Upper lobe of right lung (tissue), 1 donor: ENCODE measurements at regions not wholly inside any gene's neighbourhood (a gene's known extent, or its start where the extent isn't known, plus 50 kb on each side); places are given as distances from the start of the nearest gene placed in this dataset.

Experiments used
- ATAC-seq: fragments of 200-7000 bp; cut with Tn5 transposase; one replicate; pipeline ENCODE4 v1.9.1; 2020; ENCODE audit warnings: mild to moderate bottlenecking, moderate library complexity
- DNase-seq: peaks from one replicate; pipeline ENCODE4 v3.0.0-alpha.2; 2020
- H3K27ac ChIP-seq: fragments of 200-600 bp; one replicate; pipeline ENCODE4 v1.8.0; 2022
- H3K27me3 ChIP-seq: fragments of 200-600 bp; one replicate; pipeline ENCODE4 v1.8.0; 2022; ENCODE audit warnings: mild to moderate bottlenecking
- H3K36me3 ChIP-seq: fragments of 200-600 bp; one replicate; pipeline ENCODE4 v1.8.0; 2022
- H3K4me1 ChIP-seq: fragments of 200-600 bp; one replicate; pipeline ENCODE4 v1.8.0; 2022
- H3K4me3 ChIP-seq: fragments of 200-600 bp; one replicate; pipeline ENCODE4 v1.8.0; 2022; ENCODE audit warnings: mild to moderate bottlenecking
- H3K9me3 ChIP-seq: fragments of 200-600 bp; one replicate; pipeline ENCODE4 v1.8.0; 2022
- CTCF ChIP-seq: fragments of 200-600 bp; IDR thresholded peaks from one replicate; pipeline ENCODE4 v1.8.0; 2022; ENCODE audit warnings: antibody characterized with exemption
- intact Hi-C: fragments of 100-400 bp; cut with DNase I; formaldehyde crosslinking; loops from one replicate; pipeline ENCODE4 v1.11.0; 2022
- donor health status: DM: no; HTN: yes; CAD: no; lungs with severe emphysema.

GRCh38 chr17:77444984-77445759, 304.4 kb downstream of the SEC14L1 start:
- H3K4me3 ChIP-seq, result peak overlapping the region; percentile 23
- intact Hi-C loops, result no loop called here
- no peak for DNase-seq

GRCh38 chr17:77445760-77446532, 305.2 kb downstream of the SEC14L1 start:
- intact Hi-C loops, result no loop called here
- Histone ChIP-seq H3K27me3 (no peaks in the 10 kb centered on the region), H3K4me1 (peaks cover 72% of the 10 kb centered on the region), H3K27ac (peak overlapping the region; percentile 70), H3K9me3 (no peaks in the 10 kb centered on the region), H3K36me3 (no peaks in the 10 kb centered on the region), H3K4me3 (peak overlapping the region; percentile 23)
- ATAC-seq (peak; percentile 61), DNase-seq (no peak)
- TF ChIP-seq CTCF, result no peak

More at GRCh38 chr17:77444984-77445759, 304.4 kb downstream of the SEC14L1 start:
- H3K27ac ChIP-seq, result peak overlapping the region; percentile 70
- H3K9me3 ChIP-seq, result no peaks in the 10 kb centered on the region
- TF ChIP-seq CTCF, result no peak
- ATAC-seq, result peak; percentile 70
- no peaks in the 10 kb centered on the region for H3K36me3 ChIP-seq
- H3K4me1 ChIP-seq, result peaks cover 72% of the 10 kb centered on the region
- no peaks in the 10 kb centered on the region for H3K27me3 ChIP-seq

GRCh38 chr17:77446940-77447634, 306.3 kb downstream of the SEC14L1 start:
- H3K36me3 ChIP-seq, result no peaks in the 10 kb centered on the region
- no peak for TF ChIP-seq CTCF
- H3K9me3 ChIP-seq, result no peaks in the 10 kb centered on the region
- peak overlapping the region; percentile 70 for H3K27ac ChIP-seq
- no peak for ATAC-seq
- DNase-seq, result no peak
- H3K27me3 ChIP-seq, result no peaks in the 10 kb centered on the region
- no peak overlapping the region for H3K4me3 ChIP-seq
- peaks cover 73% of the 10 kb centered on the region for H3K4me1 ChIP-seq
- intact Hi-C loops, result no loop called here

GRCh38 chr17:77449373-77449907, 308.7 kb downstream of the SEC14L1 start:
- no peak for DNase-seq
- peaks cover 87% of the 10 kb centered on the region for H3K4me1 ChIP-seq
- no peaks in the 10 kb centered on the region for H3K9me3 ChIP-seq
- no peak for ATAC-seq
- H3K4me3 ChIP-seq, result peak overlapping the region; percentile 65
- no peaks in the 10 kb centered on the region for H3K36me3 ChIP-seq
- no peaks in the 10 kb centered on the region for H3K27me3 ChIP-seq
- intact Hi-C loops, result no loop called here
- H3K27ac ChIP-seq, result peak overlapping the region; percentile 82
- TF ChIP-seq CTCF, result no peak

- Histone ChIP-seq H3K9me3 (no peaks in the 10 kb centered on the region), H3K27ac (peak overlapping the region; percentile 82), H3K4me3 (peak overlapping the region; percentile 65), H3K36me3 (no peaks in the 10 kb centered on the region), H3K4me1 (peaks cover 87% of the 10 kb centered on the region), H3K27me3 (no peaks in the 10 kb centered on the region)
- no peak for TF ChIP-seq CTCF
- DNase-seq (no peak), ATAC-seq (peak; percentile 15)
- intact Hi-C loops, result no loop called here
Measured at GRCh38 chr17:77449908-77450741, 309.4 kb downstream of the SEC14L1 start.
